HL-60 (cell line): ENCODE measurements at regions not wholly inside any gene's neighbourhood (a gene's known extent, or its start where the extent isn't known, plus 50 kb on each side); places are given as distances from the start of the nearest gene placed in this dataset.

Source experiments
- CTCF ChIP-seq: IDR thresholded peaks from one replicate; pipeline ENCODE4 v1.5.1; 2011; ENCODE audit warnings: low read length, control low read depth, inconsistent platforms; ENCODE audit not compliant: insufficient read depth
- POLR2AphosphoS5 ChIP-seq: IDR thresholded peaks from 2 replicates; pipeline ENCODE4 v1.6.1; 2012; ENCODE audit warnings: low read depth
- TF ChIP-seq, protein P1 (sequence below): IDR thresholded peaks from 2 replicates; pipeline ENCODE4 v1.6.1; 2012; ENCODE audit warnings: low read depth; ENCODE audit not compliant: insufficient replicate concordance

DNA sequence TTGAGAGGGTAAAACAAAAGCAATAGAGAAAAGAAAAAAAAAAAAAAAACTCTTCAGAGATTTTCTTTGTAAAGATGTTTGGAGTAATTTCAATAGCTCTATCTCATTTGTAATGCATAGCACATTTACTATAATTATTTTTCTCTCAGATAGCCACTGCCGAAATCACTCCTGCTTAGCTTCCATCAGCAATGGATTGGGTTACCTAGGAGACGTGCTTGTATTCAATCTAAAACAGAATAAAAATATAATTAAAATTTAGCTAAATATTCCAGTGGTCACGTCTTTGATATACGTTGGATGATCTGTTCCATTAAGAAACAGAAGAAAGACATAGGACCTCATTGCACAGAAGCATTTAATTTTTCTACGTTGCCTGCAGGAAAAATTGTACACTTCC, 1435.7 kb upstream of the DDX18 start:
- no peak for TF ChIP-seq CTCF
- TF ChIP-seq POLR2AphosphoS5: no peak
- TF ChIP-seq, protein P1, sequence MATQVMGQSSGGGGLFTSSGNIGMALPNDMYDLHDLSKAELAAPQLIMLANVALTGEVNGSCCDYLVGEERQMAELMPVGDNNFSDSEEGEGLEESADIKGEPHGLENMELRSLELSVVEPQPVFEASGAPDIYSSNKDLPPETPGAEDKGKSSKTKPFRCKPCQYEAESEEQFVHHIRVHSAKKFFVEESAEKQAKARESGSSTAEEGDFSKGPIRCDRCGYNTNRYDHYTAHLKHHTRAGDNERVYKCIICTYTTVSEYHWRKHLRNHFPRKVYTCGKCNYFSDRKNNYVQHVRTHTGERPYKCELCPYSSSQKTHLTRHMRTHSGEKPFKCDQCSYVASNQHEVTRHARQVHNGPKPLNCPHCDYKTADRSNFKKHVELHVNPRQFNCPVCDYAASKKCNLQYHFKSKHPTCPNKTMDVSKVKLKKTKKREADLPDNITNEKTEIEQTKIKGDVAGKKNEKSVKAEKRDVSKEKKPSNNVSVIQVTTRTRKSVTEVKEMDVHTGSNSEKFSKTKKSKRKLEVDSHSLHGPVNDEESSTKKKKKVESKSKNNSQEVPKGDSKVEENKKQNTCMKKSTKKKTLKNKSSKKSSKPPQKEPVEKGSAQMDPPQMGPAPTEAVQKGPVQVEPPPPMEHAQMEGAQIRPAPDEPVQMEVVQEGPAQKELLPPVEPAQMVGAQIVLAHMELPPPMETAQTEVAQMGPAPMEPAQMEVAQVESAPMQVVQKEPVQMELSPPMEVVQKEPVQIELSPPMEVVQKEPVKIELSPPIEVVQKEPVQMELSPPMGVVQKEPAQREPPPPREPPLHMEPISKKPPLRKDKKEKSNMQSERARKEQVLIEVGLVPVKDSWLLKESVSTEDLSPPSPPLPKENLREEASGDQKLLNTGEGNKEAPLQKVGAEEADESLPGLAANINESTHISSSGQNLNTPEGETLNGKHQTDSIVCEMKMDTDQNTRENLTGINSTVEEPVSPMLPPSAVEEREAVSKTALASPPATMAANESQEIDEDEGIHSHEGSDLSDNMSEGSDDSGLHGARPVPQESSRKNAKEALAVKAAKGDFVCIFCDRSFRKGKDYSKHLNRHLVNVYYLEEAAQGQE: no peak
